Thymus (tissue), 11 donors: ENCODE measurements at regions not wholly inside any gene's neighbourhood (a gene's known extent, or its start where the extent isn't known, plus 50 kb on each side); places are given as distances from the start of the nearest gene placed in this dataset.

Source experiments
- DNase-seq, 9 donors: peaks; one replicate each; pipeline ENCODE4 v3.0.0-alpha.2; 2013; ENCODE audit warnings: low spot score in 9 of 9, low read depth in 6 of 9, missing footprints in 1 of 9
- H3K27ac ChIP-seq, 2 donors: one replicate each; pipeline ENCODE4 v1.5.1; 2013; ENCODE audit warnings: control low read depth in 1 of 2, low read depth in 1 of 2, low read length in 1 of 2, mild to moderate bottlenecking in 1 of 2, moderate library complexity in 1 of 2
- H3K27me3 ChIP-seq, 2 donors: one replicate each; pipeline ENCODE4 v1.5.1; 2013; ENCODE audit warnings: low read length in 1 of 2; ENCODE audit not compliant: control insufficient read depth in 2 of 2, insufficient read depth in 1 of 2
- H3K36me3 ChIP-seq, 2 donors: one replicate each; pipeline ENCODE4 v1.5.1; 2013; ENCODE audit warnings: low read length in 1 of 2, mild to moderate bottlenecking in 1 of 2, moderate library complexity in 1 of 2; ENCODE audit not compliant: control insufficient read depth in 2 of 2, insufficient read depth in 2 of 2
- H3K4me1 ChIP-seq, 2 donors: one replicate each; pipeline ENCODE4 v1.5.1; 2013; ENCODE audit warnings: low read length in 2 of 2; ENCODE audit not compliant: control insufficient read depth in 2 of 2, insufficient read depth in 2 of 2
- H3K4me3 ChIP-seq, 2 donors: one replicate each; pipeline ENCODE4 v1.5.1; 2013; ENCODE audit warnings: low read length in 2 of 2, control low read depth in 1 of 2, mild to moderate bottlenecking in 1 of 2
- H3K9me3 ChIP-seq, 2 donors: one replicate each; pipeline ENCODE4 v1.5.1; 2013; ENCODE audit warnings: low read length in 1 of 2, mild to moderate bottlenecking in 1 of 2; ENCODE audit not compliant: control insufficient read depth in 2 of 2, insufficient read depth in 1 of 2
- WGBS: extraction: QIAGEN DNeasy Blood & Tissue Kit; methylation state at CpG from one replicate; pipeline ENCODE4 v1.1.7; 2013; 5-methylcytosine and 5-hydroxymethylcytosine counted together
- donor health status: healthy.

DNA sequence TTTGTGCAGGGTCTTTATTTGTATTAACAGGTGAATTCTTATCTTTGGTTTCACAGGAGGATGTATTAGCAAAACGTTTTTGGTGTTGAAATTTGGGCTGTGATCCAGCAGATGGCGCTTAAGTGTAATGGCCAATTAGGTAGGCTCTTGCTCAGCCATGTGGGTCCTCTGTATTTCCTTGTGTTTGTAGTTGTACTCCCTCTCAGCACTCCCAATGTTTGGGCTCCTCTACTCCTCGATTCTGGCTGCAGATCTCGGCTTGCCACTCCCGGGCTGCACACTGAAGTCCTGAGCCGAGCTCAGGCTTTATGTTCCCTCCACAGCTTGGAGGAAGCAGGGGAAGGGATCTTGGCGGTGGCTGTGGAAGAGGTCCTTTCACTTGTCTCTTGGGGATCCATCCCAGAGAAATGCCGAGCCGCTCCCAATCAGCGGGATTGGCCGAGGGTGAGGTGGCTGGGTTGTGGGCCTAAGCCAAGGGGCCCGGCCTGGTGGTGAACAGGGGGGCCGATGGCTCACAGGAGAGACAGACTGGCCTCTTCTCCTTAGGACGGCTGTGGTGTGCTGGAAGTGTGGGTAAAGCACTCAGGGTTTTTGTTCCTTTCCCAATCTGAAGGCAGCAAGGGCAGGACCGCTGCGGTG, 133.7 kb downstream of the AEBP2 start:
- Histone ChIP-seq H3K9me3 (no peaks in the 10 kb centered on the region), H3K27ac (no peak overlapping the region), H3K4me1 (no peaks in the 10 kb centered on the region), H3K4me3 (no peak overlapping the region), H3K36me3 (no peaks in the 10 kb centered on the region), H3K27me3 (no peaks in the 10 kb centered on the region)
- DNase-seq: peak in 7 of 9 donors; percentile 8 to 53 (median 18)
- 92% methylated on average over 16 of the region's 16 CpGs for WGBS

DNA sequence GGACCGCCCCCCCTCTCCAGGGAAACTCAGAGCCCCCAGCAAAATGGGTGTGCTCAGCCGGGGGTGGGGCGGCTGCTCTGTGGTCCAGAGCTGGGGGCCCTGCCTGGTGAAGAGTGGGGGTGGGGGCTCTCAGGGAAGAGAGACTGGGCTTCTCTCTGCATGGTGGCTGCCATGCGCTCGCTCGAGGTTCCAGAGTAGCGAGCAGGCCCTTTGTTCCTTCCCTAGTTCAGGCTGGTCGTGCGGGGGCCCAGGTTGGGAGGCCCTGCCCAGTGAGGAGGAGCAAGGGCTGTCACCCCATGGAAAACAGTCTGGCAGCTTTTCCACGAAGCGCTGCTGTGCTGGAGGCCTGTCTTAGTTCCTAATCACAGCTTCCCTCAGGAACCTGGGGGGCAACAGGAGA, 134.6 kb downstream of the AEBP2 start:
- Histone ChIP-seq H3K4me3 (no peak overlapping the region), H3K27me3 (no peaks in the 10 kb centered on the region), H3K27ac (no peak overlapping the region), H3K36me3 (no peaks in the 10 kb centered on the region), H3K9me3 (no peaks in the 10 kb centered on the region), H3K4me1 (no peaks in the 10 kb centered on the region)
- no peak for DNase-seq
- WGBS: 98% methylated on average over 11 of the region's 11 CpGs

DNA sequence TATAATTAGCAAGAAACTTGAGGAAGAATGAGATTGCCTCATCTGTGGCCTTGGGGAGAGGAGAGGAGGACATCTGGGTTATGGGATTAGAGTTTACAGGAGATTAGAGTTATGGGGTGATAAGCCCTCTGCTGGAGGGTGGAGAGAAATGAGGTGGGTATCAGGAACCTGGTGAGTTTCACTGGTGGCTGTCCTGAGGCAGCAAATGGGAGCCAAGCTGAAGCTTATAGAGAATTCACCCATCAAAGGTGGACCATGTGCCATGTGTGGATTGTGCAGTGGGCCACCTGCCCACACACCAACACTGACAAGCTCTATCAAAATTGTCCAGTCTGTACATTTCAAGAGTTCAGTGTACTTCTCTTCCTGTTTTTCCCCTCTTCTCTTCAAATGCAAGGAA, 135.3 kb downstream of the AEBP2 start:
- H3K27me3 ChIP-seq: no peaks in the 10 kb centered on the region
- no peak for DNase-seq
- no peak overlapping the region for H3K4me3 ChIP-seq
- H3K36me3 ChIP-seq: no peaks in the 10 kb centered on the region
- H3K27ac ChIP-seq: no peak overlapping the region
- no peaks in the 10 kb centered on the region for H3K9me3 ChIP-seq
- no peaks in the 10 kb centered on the region for H3K4me1 ChIP-seq

DNA sequence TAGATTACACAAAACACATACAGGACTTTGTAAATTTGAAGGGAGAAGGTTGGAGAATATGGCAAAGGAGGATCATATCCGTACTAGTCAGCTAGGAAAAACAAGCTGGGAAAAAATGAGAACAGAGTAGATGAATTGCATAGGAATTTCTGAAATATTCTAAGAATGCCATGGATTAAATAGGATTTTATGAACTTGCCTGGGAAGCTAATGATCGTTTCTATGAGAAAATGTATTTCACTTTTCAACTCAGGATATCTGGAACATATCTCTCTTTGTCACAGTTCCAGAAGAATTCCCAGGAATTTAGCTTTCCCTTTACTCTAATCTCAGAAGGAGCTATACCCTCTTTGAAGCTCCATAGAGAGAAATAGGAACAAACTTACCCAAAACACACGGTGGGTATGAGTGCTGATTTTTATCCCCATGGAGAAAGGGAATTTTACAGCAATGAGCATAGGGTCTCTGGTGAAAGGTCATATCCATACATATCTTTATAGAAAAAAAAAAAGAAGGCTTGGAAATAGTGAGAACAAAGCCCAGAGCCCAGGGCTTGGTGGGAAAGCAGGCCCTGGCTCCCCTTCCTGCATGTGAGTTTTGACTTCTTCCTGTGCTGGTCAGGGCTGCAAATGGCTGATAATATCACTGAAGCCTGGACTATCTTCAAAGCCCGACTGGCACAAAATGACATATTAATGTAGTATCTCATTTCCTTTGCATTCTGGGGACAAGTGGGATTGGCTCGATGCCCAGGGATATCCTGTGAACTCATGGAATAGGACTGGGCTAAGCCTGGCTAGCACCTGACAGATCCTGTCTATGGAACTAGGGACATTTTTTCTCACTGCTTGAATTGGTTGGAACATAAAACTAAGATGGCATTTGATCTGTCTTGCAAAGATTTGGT, 136.3 kb downstream of the AEBP2 start:
- DNase-seq: no peak
- no peak overlapping the region for H3K4me3 ChIP-seq
- H3K27me3 ChIP-seq: no peaks in the 10 kb centered on the region
- H3K9me3 ChIP-seq: no peaks in the 10 kb centered on the region
- H3K27ac ChIP-seq: peak overlapping the region in 1 of 2 donors; percentile 14
- 56% methylated on average over 5 of the region's 5 CpGs for WGBS
- no peaks in the 10 kb centered on the region for H3K4me1 ChIP-seq
- H3K36me3 ChIP-seq: no peaks in the 10 kb centered on the region

DNA sequence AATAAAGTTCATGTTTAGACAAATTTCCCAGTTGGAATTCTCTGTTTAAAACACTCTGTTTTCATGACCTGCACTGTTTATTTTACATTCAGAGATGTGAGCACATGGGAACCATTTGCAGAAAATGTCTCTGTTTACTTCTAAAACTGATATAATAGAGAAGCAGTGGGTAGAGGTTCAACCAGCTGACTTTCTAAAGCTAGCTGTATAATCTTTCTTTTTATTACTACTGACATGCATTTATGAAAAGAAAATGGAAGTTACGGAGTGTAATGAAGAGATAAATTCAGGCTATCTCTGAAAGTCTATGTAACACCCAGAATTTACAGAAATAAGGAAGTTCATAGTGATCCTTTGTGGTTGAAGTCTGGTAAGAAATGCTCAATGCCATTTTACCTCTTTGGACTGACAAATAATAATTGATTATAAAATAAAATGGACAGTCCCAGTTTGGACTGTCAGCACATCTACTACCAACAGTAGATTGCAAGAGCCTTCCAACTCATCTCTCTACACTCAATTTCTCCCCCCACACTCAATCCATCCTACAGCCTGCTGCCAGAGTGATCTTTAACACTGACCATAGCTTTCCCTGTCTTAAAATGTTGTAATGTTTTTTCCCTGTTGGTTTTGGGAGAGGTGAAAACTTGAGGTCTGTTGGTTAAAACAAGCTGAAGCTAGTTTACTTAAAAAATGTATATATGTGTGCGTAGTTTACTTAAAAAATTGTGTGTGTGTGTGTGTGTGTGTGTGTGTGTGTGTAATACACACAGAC, 137.4 kb downstream of the AEBP2 start:
- Histone ChIP-seq H3K27ac (no peak overlapping the region), H3K4me3 (no peak overlapping the region), H3K9me3 (no peaks in the 10 kb centered on the region), H3K36me3 (no peaks in the 10 kb centered on the region), H3K4me1 (no peaks in the 10 kb centered on the region), H3K27me3 (no peaks in the 10 kb centered on the region)
- DNase-seq: no peak
- whole genome bisulfite sequencing: 94% methylated on average over 2 of the region's 2 CpGs

DNA sequence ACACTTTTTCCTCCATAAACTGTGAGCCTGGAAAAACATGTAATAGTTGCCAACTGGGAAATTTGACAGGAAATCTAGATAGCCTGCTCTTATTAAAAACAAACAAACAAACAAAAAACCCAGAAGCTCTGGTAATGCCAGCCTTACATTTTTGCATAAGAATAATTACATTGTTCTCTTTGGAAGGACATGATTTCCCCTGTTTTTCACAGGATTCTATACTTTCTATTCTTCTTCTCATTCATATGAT, 137.9 kb downstream of the AEBP2 start:
- no peak for DNase-seq
- Histone ChIP-seq H3K4me1 (no peaks in the 10 kb centered on the region), H3K9me3 (no peaks in the 10 kb centered on the region), H3K4me3 (no peak overlapping the region), H3K27me3 (no peaks in the 10 kb centered on the region), H3K36me3 (no peaks in the 10 kb centered on the region), H3K27ac (no peak overlapping the region)

DNA sequence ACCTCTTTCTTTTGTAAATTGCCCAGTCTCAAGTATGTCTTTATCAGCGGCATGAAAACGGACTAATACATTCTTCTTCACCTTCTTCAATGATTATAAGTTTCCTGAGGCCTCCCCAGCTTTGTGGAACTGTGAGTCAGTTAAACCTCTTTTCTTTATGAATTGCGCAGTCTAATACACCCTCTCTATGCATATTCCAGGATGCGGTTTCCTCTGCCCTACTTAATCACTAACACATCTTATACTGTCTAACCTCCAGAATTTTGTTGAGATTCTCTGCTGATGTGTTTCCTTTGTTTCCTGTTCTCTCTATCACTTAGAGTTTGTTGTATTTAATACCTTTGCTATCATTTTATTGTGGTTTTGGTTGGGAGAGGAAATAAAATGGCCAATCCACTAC, 145.4 kb downstream of the AEBP2 start:
- Histone ChIP-seq H3K27me3 (no peaks in the 10 kb centered on the region), H3K9me3 (peaks cover 4 to 8% of the 10 kb centered on the region in 2 donors), H3K36me3 (no peaks in the 10 kb centered on the region), H3K27ac (no peak overlapping the region), H3K4me1 (no peaks in the 10 kb centered on the region), H3K4me3 (no peak overlapping the region)
- WGBS: 97% methylated on average over 4 of the region's 4 CpGs
- DNase-seq: no peak

DNA sequence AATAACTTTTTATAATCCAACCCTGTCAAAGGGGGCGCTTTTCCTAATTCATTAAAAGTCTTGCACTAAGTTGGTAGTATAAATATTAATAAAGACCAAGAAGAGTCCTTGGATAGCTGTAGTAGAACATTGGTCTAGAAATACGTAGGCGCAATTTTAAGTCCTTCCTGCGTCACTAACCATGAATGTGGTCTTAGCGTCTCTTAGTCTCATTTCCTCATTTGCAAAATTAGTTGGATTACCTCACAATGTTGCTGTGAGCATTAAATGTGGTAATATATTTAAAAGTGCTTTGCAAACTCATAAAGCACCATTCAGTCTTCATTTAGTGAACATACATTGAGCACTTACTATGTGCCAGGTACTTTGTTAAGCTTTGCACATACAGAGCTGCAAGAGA, 149.7 kb downstream of the AEBP2 start:
- WGBS: 74% methylated on average over 5 of the region's 5 CpGs
- H3K4me1 ChIP-seq: no peaks in the 10 kb centered on the region
- no peaks in the 10 kb centered on the region for H3K36me3 ChIP-seq
- no peak overlapping the region for H3K4me3 ChIP-seq
- H3K9me3 ChIP-seq: no peaks in the 10 kb centered on the region
- no peak overlapping the region for H3K27ac ChIP-seq
- H3K27me3 ChIP-seq: no peaks in the 10 kb centered on the region
- DNase-seq: no peak

DNA sequence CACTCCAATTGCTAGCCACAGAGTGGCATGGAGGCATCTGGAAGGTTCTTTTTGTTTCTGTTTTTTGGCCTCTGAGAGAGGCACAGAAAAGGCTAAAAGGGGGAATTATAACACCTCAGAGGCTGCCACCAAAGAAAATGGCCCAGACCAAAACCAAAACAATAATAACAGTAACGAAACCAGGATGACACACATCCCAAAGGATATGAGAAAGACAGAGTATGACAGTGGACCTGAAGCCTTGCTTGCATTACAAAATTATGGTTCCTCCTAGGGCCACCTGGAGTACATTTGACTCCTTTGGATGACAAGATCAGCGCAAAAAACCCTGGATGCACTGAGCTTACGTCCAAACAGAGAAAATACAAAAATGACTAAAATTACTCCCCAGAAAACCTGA, 152.7 kb downstream of the AEBP2 start:
- no peak overlapping the region for H3K27ac ChIP-seq
- H3K9me3 ChIP-seq: no peaks in the 10 kb centered on the region
- WGBS: 95% methylated on average over 3 of the region's 3 CpGs
- H3K27me3 ChIP-seq: no peaks in the 10 kb centered on the region
- no peaks in the 10 kb centered on the region for H3K4me1 ChIP-seq
- no peak for DNase-seq
- H3K36me3 ChIP-seq: no peaks in the 10 kb centered on the region
- no peak overlapping the region for H3K4me3 ChIP-seq
